Stimulated activated CD4-positive, alpha-beta T cell treated with anti-CD3 and anti-CD28 coated beads, TNF-alpha, amount 100 ng/mL, for 24 hours (primary cell): ENCODE measurements at regions not wholly inside any gene's neighbourhood (a gene's known extent, or its start where the extent isn't known, plus 50 kb on each side); places are given as distances from the start of the nearest gene placed in this dataset.

Experiments used
- DNase-seq, 3 experiments: peaks; one replicate each; pipeline ENCODE4 v3.0.0-alpha.2; 2020; ENCODE audit warnings: low read depth in 3 of 3

- DNase-seq, result no peak
Measured at GRCh38 chr5:111582451-111582850, 70.1 kb upstream of the STARD4 start.

GRCh38 chr5:111580956-111581355 lies 68.6 kb upstream of the STARD4 start:
- no peak for DNase-seq

- no peak for DNase-seq
Measured at GRCh38 chr5:111574311-111574710, 62.0 kb upstream of the STARD4 start.

- DNase-seq, result no peak
Measured at GRCh38 chr5:111572561-111572960, 60.2 kb upstream of the STARD4 start.

GRCh38 chr5:111563031-111563822 lies 50.9 kb upstream of the STARD4 start:
- DNase-seq, result no peak

- DNase-seq, result no peak
Measured at GRCh38 chr5:111562561-111562960, 50.2 kb upstream of the STARD4 start.
